Hepatocyte (in vitro differentiated cells): ENCODE measurements at regions not wholly inside any gene's neighbourhood (a gene's known extent, or its start where the extent isn't known, plus 50 kb on each side); places are given as distances from the start of the nearest gene placed in this dataset.
"Not testable (repeated sequence)": the region's sequence is repeated elsewhere in the genome, so short reads cannot be mapped to it uniquely, and the experiment has no call there.

Source experiments
- DNase-seq: peaks from one replicate; pipeline ENCODE4 v3.0.0-alpha.2; 2016; ENCODE audit warnings: low spot score
- H2AFZ ChIP-seq: fragments of 200-600 bp; sonication (generic); 2 replicates; pipeline ENCODE4 v1.6.0; 2016; ENCODE audit warnings: antibody characterized with exemption, mild to moderate bottlenecking
- H3K27ac ChIP-seq: fragments of 200-600 bp; sonication (generic); 2 replicates; pipeline ENCODE4 v1.5.1; 2016; ENCODE audit warnings: mild to moderate bottlenecking
- H3K27me3 ChIP-seq: fragments of 200-600 bp; sonication (generic); 2 replicates; pipeline ENCODE4 v1.6.1; 2016
- H3K36me3 ChIP-seq: fragments of 200-600 bp; sonication (generic); replicated peaks from 2 replicates; pipeline ENCODE4 v1.5.1; 2016; ENCODE audit warnings: low read depth; ENCODE audit not compliant: insufficient read depth
- H3K4me1 ChIP-seq: fragments of 200-600 bp; sonication (generic); 2 replicates; pipeline ENCODE4 v1.5.1; 2016; ENCODE audit warnings: mild to moderate bottlenecking, moderate library complexity; ENCODE audit not compliant: insufficient read depth
- H3K4me2 ChIP-seq: fragments of 200-600 bp; sonication (generic); 2 replicates; pipeline ENCODE4 v1.6.0; 2016
- H3K4me3 ChIP-seq: fragments of 200-600 bp; sonication (generic); 2 replicates; pipeline ENCODE4 v1.5.1; 2016; ENCODE audit warnings: mild to moderate bottlenecking
- H3K79me2 ChIP-seq: fragments of 200-600 bp; sonication (generic); 2 replicates; pipeline ENCODE4 v1.6.0; 2017; ENCODE audit warnings: mild to moderate bottlenecking
- H3K9me2 ChIP-seq: fragments of 200-600 bp; sonication (generic); replicated peaks from 2 replicates; pipeline ENCODE4 v1.6.0; 2017; ENCODE audit warnings: mild to moderate bottlenecking; ENCODE audit not compliant: insufficient read depth
- H3K9me3 ChIP-seq: fragments of 200-600 bp; sonication (generic); 2 replicates; pipeline ENCODE4 v1.5.1; 2016; ENCODE audit warnings: low read depth, mild to moderate bottlenecking
- H4K20me1 ChIP-seq: fragments of 200-600 bp; sonication (generic); 2 replicates; pipeline ENCODE4 v1.6.0; 2016; ENCODE audit warnings: mild to moderate bottlenecking; ENCODE audit not compliant: insufficient read depth, poor library complexity, severe bottlenecking
- CTCF ChIP-seq: fragments of 200-600 bp; sonication (generic); IDR thresholded peaks from 2 replicates; pipeline ENCODE4 v1.5.1; 2016; ENCODE audit warnings: antibody characterized with exemption, mild to moderate bottlenecking; ENCODE audit not compliant: poor library complexity
- EZH2 ChIP-seq: fragments of 200-600 bp; sonication (generic); IDR thresholded peaks from 2 replicates; pipeline ENCODE4 v1.6.1; 2016; ENCODE audit warnings: antibody characterized with exemption, mild to moderate bottlenecking, borderline replicate concordance
- EZH2phosphoT487 ChIP-seq: fragments of 200-600 bp; sonication (generic); IDR thresholded peaks from one replicate; pipeline ENCODE4 v1.6.1; 2018; ENCODE audit warnings: antibody characterized with exemption, mild to moderate bottlenecking, low read depth, moderate library complexity; ENCODE audit not compliant: unreplicated experiment, severe bottlenecking
- WGBS: methylation state at CpG from one replicate; pipeline ENCODE4 v1.1.6; 2016; ENCODE audit warnings: low lambda C conversion rate; ENCODE audit errors: missing lambda C conversion rate; 5-methylcytosine and 5-hydroxymethylcytosine counted together

DNA sequence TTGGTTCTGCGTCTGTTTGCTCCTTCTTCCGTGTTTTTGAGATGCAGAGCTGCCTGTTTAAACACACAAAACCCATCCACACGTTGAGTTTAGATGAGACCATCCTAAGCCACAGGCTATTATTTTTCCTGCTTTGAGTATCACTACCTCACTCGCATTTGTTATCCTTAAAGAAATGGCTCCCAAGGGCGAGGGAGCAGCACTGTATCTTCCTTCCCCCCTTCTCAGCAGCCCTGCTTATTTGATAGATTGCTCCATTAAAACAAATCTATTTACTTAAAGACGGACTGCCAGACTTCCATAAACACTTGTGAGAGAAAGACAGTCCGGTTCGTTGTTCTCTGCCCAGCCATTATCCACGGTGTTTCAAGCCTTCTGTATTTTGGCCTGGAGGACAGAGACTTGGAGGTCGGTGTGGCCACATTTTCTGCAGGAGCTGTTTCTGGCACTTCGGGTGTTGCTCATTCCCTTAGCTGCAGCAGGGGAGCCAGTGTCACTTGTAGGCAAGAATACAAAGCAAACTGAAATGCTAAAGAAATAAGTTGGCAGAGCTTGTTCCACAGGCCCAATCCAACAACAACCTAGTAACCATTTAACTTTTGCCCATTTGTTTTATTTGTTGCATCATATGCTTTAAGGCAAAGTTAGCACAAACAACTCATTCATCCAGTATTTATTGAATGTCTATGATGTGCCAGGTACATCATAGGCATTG, 275.4 kb downstream of the TTC6 start:
- Histone ChIP-seq H4K20me1 (no peaks in the 10 kb centered on the region), H3K4me3 (no peak overlapping the region), H3K79me2 (no peaks in the 10 kb centered on the region), H3K9me3 (no peaks in the 10 kb centered on the region), H3K36me3 (no peaks in the 10 kb centered on the region), H3K27me3 (no peaks in the 10 kb centered on the region), H3K4me2 (no peak overlapping the region), H2AFZ (no peak overlapping the region), H3K9me2 (no peaks in the 10 kb centered on the region), H3K4me1 (no peaks in the 10 kb centered on the region), H3K27ac (no peak overlapping the region)
- WGBS: 54% methylated on average over 11 of the region's 11 CpGs
- no peak for TF ChIP-seq CTCF
- no peak for TF ChIP-seq EZH2
- no peak for TF ChIP-seq EZH2phosphoT487
- no peak for DNase-seq

GRCh38 chr14:37874065-37874428, 278.6 kb downstream of the TTC6 start:
- not testable (repeated sequence) for H3K9me2 ChIP-seq, H3K4me1 ChIP-seq, H3K79me2 ChIP-seq, H3K36me3 ChIP-seq, H3K4me2 ChIP-seq, H2AFZ ChIP-seq, H4K20me1 ChIP-seq, H3K9me3 ChIP-seq, H3K27ac ChIP-seq, H3K4me3 ChIP-seq, DNase-seq, H3K27me3 ChIP-seq
- 91% methylated on average over 10 of the region's 10 CpGs for WGBS

- H3K27ac ChIP-seq: no peak overlapping the region
- no peaks in the 10 kb centered on the region for H4K20me1 ChIP-seq
- 38% methylated on average over 15 of the region's 15 CpGs for WGBS
- peaks cover 3% of the 10 kb centered on the region for H3K27me3 ChIP-seq
- H3K79me2 ChIP-seq: no peaks in the 10 kb centered on the region
- H3K36me3 ChIP-seq: no peaks in the 10 kb centered on the region
- H3K9me3 ChIP-seq: no peaks in the 10 kb centered on the region
- H3K9me2 ChIP-seq: no peaks in the 10 kb centered on the region
- no peak overlapping the region for H2AFZ ChIP-seq
- H3K4me2 ChIP-seq: no peak overlapping the region
- H3K4me3 ChIP-seq: no peak overlapping the region
- TF ChIP-seq EZH2 (no peak), EZH2phosphoT487 (no peak), CTCF (peak; percentile 94)
- peak; percentile 87 for DNase-seq
- no peaks in the 10 kb centered on the region for H3K4me1 ChIP-seq
Measured at GRCh38 chr14:37874429-37875109, 279.1 kb downstream of the TTC6 start.

DNA sequence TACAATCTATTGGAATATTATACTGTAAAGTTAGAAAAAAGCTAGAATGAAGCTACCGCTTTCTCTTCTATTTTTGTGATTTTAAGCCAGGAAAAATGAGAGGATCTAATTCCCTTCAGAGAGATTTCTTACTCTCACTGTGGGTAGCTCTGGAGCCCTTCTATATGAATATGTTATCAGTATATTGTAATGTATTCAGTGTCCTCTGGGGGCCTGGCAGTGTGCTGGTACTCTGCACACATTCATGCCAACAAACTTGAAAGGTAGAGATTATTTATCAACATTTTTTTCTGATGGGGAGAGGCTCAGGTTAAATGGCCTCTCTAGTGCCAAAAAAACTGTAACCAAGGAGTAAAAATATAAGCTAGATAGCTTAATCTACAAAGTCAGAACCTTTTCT, 292.8 kb downstream of the TTC6 start:
- WGBS: 100% methylated on average over 1 of the region's 1 CpG
- DNase-seq: no peak
- H3K27ac ChIP-seq: no peak overlapping the region
- H4K20me1 ChIP-seq: no peaks in the 10 kb centered on the region
- no peaks in the 10 kb centered on the region for H3K4me1 ChIP-seq
- H2AFZ ChIP-seq: no peak overlapping the region
- no peaks in the 10 kb centered on the region for H3K27me3 ChIP-seq
- H3K9me3 ChIP-seq: no peaks in the 10 kb centered on the region
- no peaks in the 10 kb centered on the region for H3K79me2 ChIP-seq
- H3K4me3 ChIP-seq: no peak overlapping the region
- H3K36me3 ChIP-seq: no peaks in the 10 kb centered on the region
- H3K4me2 ChIP-seq: no peak overlapping the region
- no peaks in the 10 kb centered on the region for H3K9me2 ChIP-seq
- TF ChIP-seq CTCF (no peak), EZH2 (no peak), EZH2phosphoT487 (no peak)
